IMR-90 (cell line): ENCODE measurements at regions not wholly inside any gene's neighbourhood (a gene's known extent, or its start where the extent isn't known, plus 50 kb on each side); places are given as distances from the start of the nearest gene placed in this dataset.

ENCODE experiments used
- ATAC-seq: fragments of 200-7000 bp; cut with Tn5 transposase; 2 replicates; pipeline ENCODE4 v1.9.1; 2020; ENCODE audit warnings: low read depth, mild to moderate bottlenecking, moderate library complexity
- BruUV-seq: library from RNA; stranded (reverse); fragments of 400-500 nt; replicated peaks from 2 replicates; lab custom pipeline; 2021; lab: Mats Ljungman, UMichigan
- CTCF ChIA-PET: fragments of 300-600 bp; formaldehyde crosslinking; extraction: SDS; loops from one replicate; lab custom pipeline; 2021; ENCODE audit warnings: antibody characterized with exemption; lab: Yijun Ruan, JAX
- POLR2A ChIA-PET: fragments of 300-600 bp; sonication (Branson Sonifier 250); formaldehyde crosslinking; loops from one replicate; lab custom pipeline; 2022; ENCODE audit warnings: antibody characterized with exemption; ENCODE audit not compliant: unreplicated experiment; lab: Charles Lee
- DNase-seq: peaks from one replicate; pipeline ENCODE4 v3.0.0; 2013
- H2AFZ ChIP-seq: replicated peaks from 2 replicates; pipeline ENCODE3; 2013; ENCODE audit warnings: low read length, mild to moderate bottlenecking; ENCODE audit not compliant: poor library complexity
- H2AK5ac ChIP-seq: 2 replicates; pipeline ENCODE4 v1.6.1; 2013; ENCODE audit warnings: low read depth, low read length, inconsistent platforms
- H2AK9ac ChIP-seq: replicated peaks from 2 replicates; pipeline ENCODE3; 2013; ENCODE audit warnings: mild to moderate bottlenecking, low read depth, low read length, moderate library complexity; ENCODE audit not compliant: poor library complexity
- H2BK120ac ChIP-seq: 2 replicates; pipeline ENCODE4 v1.6.1; 2013; ENCODE audit warnings: low read depth, low read length, inconsistent platforms
- H2BK15ac ChIP-seq: 3 replicates; pipeline ENCODE4 v1.6.1; 2013; ENCODE audit warnings: low read depth, low read length, inconsistent platforms
- H2BK20ac ChIP-seq: 2 replicates; pipeline ENCODE4 v1.6.1; 2013; ENCODE audit warnings: low read depth, mild to moderate bottlenecking, inconsistent platforms, low read length, moderate library complexity
- H2BK5ac ChIP-seq: 2 replicates; pipeline ENCODE4 v1.6.1; 2013; ENCODE audit warnings: mild to moderate bottlenecking, low read depth, low read length, inconsistent platforms; ENCODE audit not compliant: poor library complexity, severe bottlenecking
- H3K14ac ChIP-seq: replicated peaks from 2 replicates; pipeline ENCODE4 v1.6.1; 2013; ENCODE audit warnings: low read depth, low read length, inconsistent platforms
- H3K18ac ChIP-seq: 2 replicates; pipeline ENCODE4 v1.6.1; 2013; ENCODE audit warnings: low read depth, low read length, control low read depth
- H3K23ac ChIP-seq: 2 replicates; pipeline ENCODE4 v1.6.1; 2013; ENCODE audit warnings: low read depth, low read length, inconsistent platforms
- H3K27ac ChIP-seq: 2 replicates; pipeline ENCODE4 v1.5.1; 2013; ENCODE audit warnings: mild to moderate bottlenecking, control low read depth, low read length; ENCODE audit not compliant: insufficient read depth
- H3K27me3 ChIP-seq: 2 replicates; pipeline ENCODE4 v1.6.1; 2013; ENCODE audit warnings: low read length; ENCODE audit not compliant: control insufficient read depth, insufficient read depth
- H3K36me3 ChIP-seq: 2 replicates; pipeline ENCODE4 v1.6.1; 2013; ENCODE audit warnings: low read length, mixed read lengths; ENCODE audit not compliant: control insufficient read depth, insufficient read depth
- H3K4ac ChIP-seq: 2 replicates; pipeline ENCODE4 v1.6.1; 2013; ENCODE audit warnings: low read depth, low read length, inconsistent platforms
- H3K4me1 ChIP-seq: 2 replicates; pipeline ENCODE4 v1.6.1; 2013; ENCODE audit warnings: low read length, mixed read lengths; ENCODE audit not compliant: control insufficient read depth, insufficient read depth
- H3K4me2 ChIP-seq: 2 replicates; pipeline ENCODE4 v1.6.1; 2013; ENCODE audit warnings: low read depth, mild to moderate bottlenecking, control low read depth, low read length, moderate library complexity
- H3K4me3 ChIP-seq: 2 replicates; pipeline ENCODE4 v1.5.1; 2013; ENCODE audit warnings: low read depth, mild to moderate bottlenecking, control low read depth, low read length, moderate library complexity; ENCODE audit not compliant: insufficient read depth
- H3K56ac ChIP-seq: 2 replicates; pipeline ENCODE4 v1.6.1; 2013; ENCODE audit warnings: low read length, inconsistent platforms; ENCODE audit not compliant: insufficient read depth; ENCODE audit errors: extremely low read depth
- H3K79me1 ChIP-seq, 2 experiments: 2 replicates each; pipeline ENCODE4 v1.6.1; 2013; ENCODE audit warnings: low read length in 2 of 2, inconsistent platforms in 1 of 2, low read depth in 1 of 2
- H3K9ac ChIP-seq: 2 replicates; pipeline ENCODE4 v1.6.1; 2013; ENCODE audit warnings: low read depth, low read length, control low read depth
- H3K9me1 ChIP-seq: 2 replicates; pipeline ENCODE4 v1.6.1; 2013; ENCODE audit warnings: low read length, inconsistent platforms; ENCODE audit not compliant: insufficient read depth
- H3K9me3 ChIP-seq: 2 replicates; pipeline ENCODE4 v1.6.1; 2013; ENCODE audit warnings: low read length; ENCODE audit not compliant: control insufficient read depth, insufficient read depth
- H4K20me1 ChIP-seq: 2 replicates; pipeline ENCODE4 v1.6.1; 2013; ENCODE audit warnings: low read length, inconsistent platforms; ENCODE audit not compliant: insufficient read depth
- H4K5ac ChIP-seq: 2 replicates; pipeline ENCODE4 v1.6.1; 2013; ENCODE audit warnings: mild to moderate bottlenecking, low read depth, low read length, control low read depth
- H4K8ac ChIP-seq, 2 experiments: 2 replicates each; pipeline ENCODE4 v1.6.1; 2013; ENCODE audit warnings: low read depth in 2 of 2, low read length in 2 of 2, control low read depth in 1 of 2, inconsistent platforms in 1 of 2
- H4K91ac ChIP-seq: 2 replicates; pipeline ENCODE4 v1.6.1; 2013; ENCODE audit warnings: low read depth, low read length, inconsistent platforms; ENCODE audit not compliant: insufficient read depth
- BHLHE40 ChIP-seq: fragments of 150-350 bp; IDR thresholded peaks from 2 replicates; pipeline ENCODE4 v1.6.1; 2016; ENCODE audit warnings: mild to moderate bottlenecking, low read depth, low read length
- CEBPB ChIP-seq: IDR thresholded peaks from 2 replicates; pipeline ENCODE4 v1.6.1; 2012; ENCODE audit warnings: low read depth, low read length, improper control_type of control experiment
- CHD1 ChIP-seq: IDR thresholded peaks from 2 replicates; pipeline ENCODE4 v1.6.1; 2012; ENCODE audit warnings: low read depth, low read length, improper control_type of control experiment
- CTCF ChIP-seq: conservative IDR thresholded peaks from 2 replicates; pipeline ENCODE4 v1.5.1; 2012; ENCODE audit warnings: mild to moderate bottlenecking, low read depth, low read length, improper control_type of control experiment
- ELK1 ChIP-seq: fragments of 150-350 bp; IDR thresholded peaks from 2 replicates; pipeline ENCODE4 v1.6.1; 2016; ENCODE audit warnings: low read depth, mild to moderate bottlenecking, low read length, moderate library complexity, borderline replicate concordance
- FOS ChIP-seq: fragments of 150-350 bp; IDR thresholded peaks from 2 replicates; pipeline ENCODE4 v1.6.1; 2016; ENCODE audit warnings: low read depth, low read length
- MAFK ChIP-seq: IDR thresholded peaks from 2 replicates; pipeline ENCODE4 v1.6.1; 2012; ENCODE audit warnings: low read depth, low read length, improper control_type of control experiment
- MAZ ChIP-seq: IDR thresholded peaks from 2 replicates; pipeline ENCODE4 v1.6.1; 2012; ENCODE audit warnings: low read depth, mild to moderate bottlenecking, low read length, improper control_type of control experiment, moderate library complexity, borderline replicate concordance
- MXI1 ChIP-seq: IDR thresholded peaks from 2 replicates; pipeline ENCODE4 v1.6.1; 2012; ENCODE audit warnings: low read depth, mild to moderate bottlenecking, low read length, moderate library complexity, borderline replicate concordance
- NFE2L2 ChIP-seq: fragments of 150-350 bp; IDR thresholded peaks from 2 replicates; pipeline ENCODE4 v1.6.1; 2016; ENCODE audit warnings: low read depth, mild to moderate bottlenecking, low read length
- POLR2A ChIP-seq: IDR thresholded peaks from 2 replicates; pipeline ENCODE4 v1.6.1; 2012; ENCODE audit warnings: mild to moderate bottlenecking, low read depth, low read length
- RAD21 ChIP-seq: IDR thresholded peaks from 2 replicates; pipeline ENCODE4 v1.6.1; 2012; ENCODE audit warnings: low read length, improper control_type of control experiment
- RCOR1 ChIP-seq: IDR thresholded peaks from 2 replicates; pipeline ENCODE4 v1.6.1; 2012; ENCODE audit warnings: mild to moderate bottlenecking, low read length, improper control_type of control experiment; ENCODE audit not compliant: insufficient replicate concordance
- RFX5 ChIP-seq: IDR thresholded peaks from 2 replicates; pipeline ENCODE4 v1.8.0; 2012; ENCODE audit warnings: low read depth, mild to moderate bottlenecking, low read length, moderate library complexity
- SMC3 ChIP-seq: fragments of 150-350 bp; IDR thresholded peaks from 2 replicates; pipeline ENCODE4 v1.6.1; 2016; ENCODE audit warnings: low read depth, mild to moderate bottlenecking, antibody characterized with exemption, low read length, moderate library complexity
- USF2 ChIP-seq: fragments of 150-350 bp; IDR thresholded peaks from 2 replicates; pipeline ENCODE4 v1.6.1; 2017; ENCODE audit warnings: mild to moderate bottlenecking, antibody characterized with exemption, low read length, low read depth
- WGBS, 2 experiments: methylation state at CpG; one replicate each; pipeline versions ENCODE4 v1.1.5 to v1.1.7; 2013; ENCODE audit warnings: missing lambda C conversion rate in 2 of 2; ENCODE audit not compliant: insufficient read length in 1 of 2; ENCODE audit errors: extremely low coverage in 2 of 2; 5-methylcytosine and 5-hydroxymethylcytosine counted together
- dilution Hi-C: fragments of 300-500 bp; cut with HindIII; formaldehyde crosslinking; loops from one replicate; pipeline ENCODE4 v1.14.3; 2018; ENCODE audit warnings: low sequenced_read_pairs; ENCODE audit not compliant: unreplicated experiment
- in situ Hi-C: fragments of 300-500 bp; cut with MboI; formaldehyde crosslinking; loops from 3 replicates; pipeline ENCODE4 v1.14.3; 2019; ENCODE audit warnings: low sequenced_read_pairs, inconsistent platforms, mixed read lengths
- intact Hi-C: fragments of 100-400 bp; cut with micrococcal nuclease; formaldehyde crosslinking; loops from 2 replicates; pipeline ENCODE4 v1.10.0; 2022

- CTCF ChIA-PET, result no interaction called here
Measured at GRCh38 chr2:129888461-129888860, 91.0 kb upstream of the RAB6C start.

More at GRCh38 chr2:129888461-129888860, 91.0 kb upstream of the RAB6C start:
- H3K4ac ChIP-seq, result no peak overlapping the region
- POLR2A ChIA-PET, result no interaction called here
- BruUV-seq, result no TSS peak
- no peak for TF ChIP-seq RFX5
- no peak for TF ChIP-seq NFE2L2
- TF ChIP-seq USF2, result no peak
- TF ChIP-seq CEBPB, result no peak
- TF ChIP-seq SMC3, result no peak
- TF ChIP-seq RAD21, result no peak
- no peak for TF ChIP-seq RCOR1
- TF ChIP-seq MAZ, result no peak
- TF ChIP-seq CTCF, result no peak
- TF ChIP-seq CHD1, result no peak
- TF ChIP-seq MAFK, result no peak
- TF ChIP-seq BHLHE40, result no peak
- no peak for TF ChIP-seq MXI1
- TF ChIP-seq ELK1, result no peak
- no peak for TF ChIP-seq FOS
- TF ChIP-seq POLR2A, result no peak
- no peak overlapping the region for H2BK20ac ChIP-seq
- H2BK15ac ChIP-seq, result no peak overlapping the region
- H3K27me3 ChIP-seq, result no peaks in the 10 kb centered on the region; the same call in 1 of the 2 replicates
- no peak overlapping the region for H4K91ac ChIP-seq
- no peak overlapping the region for H3K56ac ChIP-seq
- H3K9me1 ChIP-seq, result no peaks in the 10 kb centered on the region
- H3K27ac ChIP-seq, result no peak overlapping the region
- ATAC-seq, result no peak
- H3K18ac ChIP-seq, result no peak overlapping the region
- H4K8ac ChIP-seq, result no peak overlapping the region
- H3K4me3 ChIP-seq, result no peak overlapping the region
- no peak overlapping the region for H3K23ac ChIP-seq
- no peak overlapping the region for H4K5ac ChIP-seq
- H3K14ac ChIP-seq, result no peak overlapping the region
- intact Hi-C loops, result no loop called here
- H2BK5ac ChIP-seq, result no peak overlapping the region
- no peaks in the 10 kb centered on the region for H3K36me3 ChIP-seq
- in situ Hi-C loops, result no loop called here
- no peak overlapping the region for H3K9ac ChIP-seq
- WGBS, 2 experiments, result no CpG with 5 or more reads among the region's 4 CpGs
- dilution Hi-C loops, result no loop called here
- H3K4me2 ChIP-seq, result no peak overlapping the region
- H2AFZ ChIP-seq, result no peak overlapping the region
- no peak overlapping the region for H2AK9ac ChIP-seq
- no peaks in the 10 kb centered on the region; the same call in 1 of the 2 replicates for H4K20me1 ChIP-seq
- H3K9me3 ChIP-seq, result no peaks in the 10 kb centered on the region
- no peaks in the 10 kb centered on the region for H3K4me1 ChIP-seq
- no peak overlapping the region for H2BK120ac ChIP-seq
- H2AK5ac ChIP-seq, result no peak overlapping the region
- DNase-seq, result no peak
- H3K79me1 ChIP-seq, result no peaks in the 10 kb centered on the region
